SK-N-SH treated with all-trans-retinoic acid at 6 μM for 48 hours (cell line): ENCODE measurements at regions not wholly inside any gene's neighbourhood (a gene's known extent, or its start where the extent isn't known, plus 50 kb on each side); places are given as distances from the start of the nearest gene placed in this dataset.

ENCODE experiments used
- ATAC-seq: fragments of 200-7000 bp; cut with Tn5 transposase; 3 replicates; pipeline ENCODE4 v1.9.1; 2020; ENCODE audit warnings: mild to moderate bottlenecking, moderate library complexity
- ARNTL ChIP-seq: fragments of 450-650 bp; formaldehyde crosslinking; IDR thresholded peaks from 2 replicates; pipeline ENCODE4 v1.5.0; 2020; ENCODE audit warnings: low read depth, mild to moderate bottlenecking, moderate library complexity, borderline replicate concordance
- BACH2 ChIP-seq: fragments of 250-450 bp; sonication (Bioruptor Pico); IDR thresholded peaks from 2 replicates; pipeline ENCODE4 v1.9.0; 2021; ENCODE audit warnings: mild to moderate bottlenecking, borderline replicate concordance
- CREB5 ChIP-seq: fragments of 250-450 bp; sonication (Bioruptor Pico); IDR thresholded peaks from 2 replicates; pipeline ENCODE4 v1.5.1; 2020; ENCODE audit warnings: low read depth, mild to moderate bottlenecking, moderate library complexity
- CSDC2 ChIP-seq: fragments of 250-450 bp; sonication (Bioruptor Pico); IDR thresholded peaks from 2 replicates; pipeline ENCODE4 v1.5.0; 2020; ENCODE audit warnings: mild to moderate bottlenecking, moderate library complexity
- CSRNP3 ChIP-seq: fragments of 250-450 bp; sonication (Bioruptor Pico); IDR thresholded peaks from 2 replicates; pipeline ENCODE4 v1.5.1; 2021; ENCODE audit warnings: mild to moderate bottlenecking, moderate library complexity
- ESRRG ChIP-seq: fragments of 250-450 bp; sonication (Bioruptor Pico); IDR thresholded peaks from 2 replicates; pipeline ENCODE4 v1.6.1; 2021; ENCODE audit warnings: mild to moderate bottlenecking
- GLIS3 ChIP-seq: fragments of 250-450 bp; sonication (Bioruptor Pico); IDR thresholded peaks from 2 replicates; pipeline ENCODE4 v1.5.0; 2020; ENCODE audit warnings: mild to moderate bottlenecking, moderate library complexity
- ISL1 ChIP-seq: fragments of 250-450 bp; sonication (Bioruptor Pico); IDR thresholded peaks from 2 replicates; pipeline ENCODE4 v2.1.2; 2022; ENCODE audit warnings: mild to moderate bottlenecking, moderate library complexity
- PATZ1 ChIP-seq: fragments of 250-450 bp; sonication (Bioruptor Pico); IDR thresholded peaks from 2 replicates; pipeline ENCODE4 v1.8.0; 2020; ENCODE audit warnings: mild to moderate bottlenecking, moderate library complexity, borderline replicate concordance
- POU6F1 ChIP-seq: fragments of 250-450 bp; sonication (Bioruptor Pico); IDR thresholded peaks from 2 replicates; pipeline ENCODE4 v1.8.0; 2021; ENCODE audit warnings: low read depth, mild to moderate bottlenecking, moderate library complexity, borderline replicate concordance
- RARB ChIP-seq: fragments of 250-450 bp; sonication (Bioruptor Pico); IDR thresholded peaks from 2 replicates; pipeline ENCODE4 v1.8.0; 2021; ENCODE audit warnings: mild to moderate bottlenecking, moderate library complexity
- SNAI2 ChIP-seq: fragments of 250-450 bp; sonication (Bioruptor Pico); IDR thresholded peaks from 2 replicates; pipeline ENCODE4 v1.5.0; 2020; ENCODE audit warnings: mild to moderate bottlenecking, moderate library complexity
- TOX ChIP-seq: fragments of 250-450 bp; sonication (Bioruptor Pico); IDR thresholded peaks from 2 replicates; pipeline ENCODE4 v1.8.0; 2021; ENCODE audit warnings: mild to moderate bottlenecking, moderate library complexity, borderline replicate concordance
- TSHZ2 ChIP-seq: fragments of 250-450 bp; sonication (Bioruptor Pico); IDR thresholded peaks from 2 replicates; pipeline ENCODE4 v1.5.0; 2020; ENCODE audit warnings: mild to moderate bottlenecking, moderate library complexity
- ZC3H10 ChIP-seq: fragments of 250-450 bp; sonication (Bioruptor Pico); IDR thresholded peaks from 2 replicates; pipeline ENCODE4 v1.5.1; 2021; ENCODE audit warnings: mild to moderate bottlenecking, moderate library complexity
- ZFP3 ChIP-seq: fragments of 250-450 bp; sonication (Bioruptor Pico); IDR thresholded peaks from 2 replicates; pipeline ENCODE4 v1.5.0; 2020; ENCODE audit warnings: mild to moderate bottlenecking, moderate library complexity
- ZFP30 ChIP-seq: fragments of 450-650 bp; formaldehyde crosslinking; IDR thresholded peaks from 2 replicates; pipeline ENCODE4 v1.5.0; 2022; ENCODE audit warnings: mild to moderate bottlenecking, moderate library complexity
- ZNF565 ChIP-seq: fragments of 450-650 bp; formaldehyde crosslinking; conservative IDR thresholded peaks from 2 replicates; pipeline ENCODE4 v1.5.0; 2020; ENCODE audit warnings: low read depth, mild to moderate bottlenecking, moderate library complexity
- ZNF70 ChIP-seq: fragments of 450-650 bp; formaldehyde crosslinking; IDR thresholded peaks from 2 replicates; pipeline ENCODE4 v1.5.0; 2020; ENCODE audit warnings: mild to moderate bottlenecking, moderate library complexity
- ZNF8 ChIP-seq: fragments of 450-650 bp; formaldehyde crosslinking; IDR thresholded peaks from 2 replicates; pipeline ENCODE4 v1.5.0; 2020; ENCODE audit warnings: mild to moderate bottlenecking, moderate library complexity

- TF ChIP-seq ZNF70 (CRISPR knock-in tag) (no peak), POU6F1 (CRISPR knock-in tag) (no peak)
- ATAC-seq: no peak
Measured at GRCh38 chr14:71680736-71681387, 251.4 kb upstream of the RGS6 start.

- TF ChIP-seq ZFP30 (CRISPR knock-in tag) (no peak), ZNF8 (no peak), ZC3H10 (no peak), RARB (CRISPR knock-in tag) (no peak), ZFP3 (CRISPR knock-in tag) (no peak), PATZ1 (CRISPR knock-in tag) (no peak), TSHZ2 (no peak), BACH2 (no peak), POU6F1 (CRISPR knock-in tag) (no peak), TOX (no peak), ARNTL (CRISPR knock-in tag) (no peak), ISL1 (CRISPR knock-in tag) (no peak), SNAI2 (CRISPR knock-in tag) (no peak), CREB5 (CRISPR knock-in tag) (no peak), ESRRG (CRISPR knock-in tag) (no peak), CSRNP3 (no peak)
- TF ChIP-seq, all 23 proteins: peak for 0
- no peak for ATAC-seq
Measured at GRCh38 chr14:71682337-71682736, 249.9 kb upstream of the RGS6 start.

- ATAC-seq: no peak
- TF ChIP-seq GLIS3 (CRISPR knock-in tag) (no peak), PATZ1 (CRISPR knock-in tag) (no peak), CSRNP3 (no peak), ARNTL (CRISPR knock-in tag) (no peak), BACH2 (no peak), ZNF565 (CRISPR knock-in tag) (no peak), CSDC2 (CRISPR knock-in tag) (no peak)
Measured at GRCh38 chr14:71684323-71684722, 247.9 kb upstream of the RGS6 start.
